ENCODE measurements at regions not wholly inside any gene's neighbourhood (a gene's known extent, or its start where the extent isn't known, plus 50 kb on each side); places are given as distances from the start of the nearest gene placed in this dataset.
A peak's percentile ranks its signal among the peaks of the same experiment; 100 is the strongest.

DNA sequence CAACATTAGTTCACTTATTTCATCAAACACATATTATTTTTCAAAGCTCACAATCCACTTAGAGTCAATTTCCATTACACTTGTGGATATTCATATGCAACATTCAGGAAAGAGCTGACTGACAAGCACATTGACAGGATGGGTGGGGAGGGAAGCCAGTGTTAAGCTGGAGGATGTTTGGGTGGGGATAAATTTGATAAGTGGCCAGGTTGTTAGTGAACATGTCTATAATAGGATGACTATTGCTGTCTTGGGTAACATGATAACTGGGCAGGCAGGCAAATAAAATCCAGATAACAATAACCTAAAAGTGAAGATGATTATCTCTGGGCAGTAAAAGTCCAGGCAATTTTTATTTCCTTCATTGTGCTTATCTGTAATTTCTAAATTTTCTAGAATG lies 73.8 kb upstream of the OSBPL8 start:
- dilution Hi-C loops (cut with MboI; ENCODE audit: extremely low pct_ligation_motif_present, low sequenced_read_pairs), result no loop called here
- no peak for DNase-seq (ENCODE audit: low read depth, low spot score)
- no peak for TF ChIP-seq EZH2 (IDR thresholded peaks at IDR 0.05; ENCODE audit: low read length)

DNA sequence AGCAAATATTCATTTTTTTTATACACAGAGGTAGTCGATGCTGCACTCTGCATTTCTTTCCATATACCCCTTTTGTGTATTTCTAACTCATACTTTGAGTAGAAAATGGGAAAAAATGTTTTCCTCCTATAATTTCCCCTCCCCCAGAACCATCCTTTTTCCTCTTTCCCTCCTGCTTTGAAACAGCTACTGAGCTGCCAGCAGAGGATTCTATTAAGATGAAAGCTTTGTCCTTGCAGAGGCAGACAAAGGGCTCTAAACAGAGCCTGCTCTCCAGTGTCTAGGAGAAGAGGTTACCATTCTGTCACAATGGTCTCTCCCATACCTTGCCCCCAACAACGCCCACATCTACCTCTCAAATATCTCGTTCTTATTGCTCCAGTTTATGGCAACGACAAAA lies 74.6 kb upstream of the OSBPL8 start:
- no peak for FAIRE-seq
- no peaks in the 10 kb centered on the region for H3K79me2 ChIP-seq (ENCODE audit: control insufficient read depth, insufficient read depth, low read length)
- H3K27ac ChIP-seq (ENCODE audit: control insufficient read depth, insufficient read depth, low read length), result no peak overlapping the region
- no peak overlapping the region for H3K4me2 ChIP-seq (ENCODE audit: control insufficient read depth, extremely low read depth, insufficient read depth, low read depth, low read length)
- no peaks in the 10 kb centered on the region for H3K9me1 ChIP-seq (ENCODE audit: control insufficient read depth, extremely low read depth, insufficient read depth, low read length)
- H2AFZ ChIP-seq (ENCODE audit: control insufficient read depth, low read length), result no peak overlapping the region
- TF ChIP-seq, protein P1, sequence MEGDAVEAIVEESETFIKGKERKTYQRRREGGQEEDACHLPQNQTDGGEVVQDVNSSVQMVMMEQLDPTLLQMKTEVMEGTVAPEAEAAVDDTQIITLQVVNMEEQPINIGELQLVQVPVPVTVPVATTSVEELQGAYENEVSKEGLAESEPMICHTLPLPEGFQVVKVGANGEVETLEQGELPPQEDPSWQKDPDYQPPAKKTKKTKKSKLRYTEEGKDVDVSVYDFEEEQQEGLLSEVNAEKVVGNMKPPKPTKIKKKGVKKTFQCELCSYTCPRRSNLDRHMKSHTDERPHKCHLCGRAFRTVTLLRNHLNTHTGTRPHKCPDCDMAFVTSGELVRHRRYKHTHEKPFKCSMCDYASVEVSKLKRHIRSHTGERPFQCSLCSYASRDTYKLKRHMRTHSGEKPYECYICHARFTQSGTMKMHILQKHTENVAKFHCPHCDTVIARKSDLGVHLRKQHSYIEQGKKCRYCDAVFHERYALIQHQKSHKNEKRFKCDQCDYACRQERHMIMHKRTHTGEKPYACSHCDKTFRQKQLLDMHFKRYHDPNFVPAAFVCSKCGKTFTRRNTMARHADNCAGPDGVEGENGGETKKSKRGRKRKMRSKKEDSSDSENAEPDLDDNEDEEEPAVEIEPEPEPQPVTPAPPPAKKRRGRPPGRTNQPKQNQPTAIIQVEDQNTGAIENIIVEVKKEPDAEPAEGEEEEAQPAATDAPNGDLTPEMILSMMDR (optimal IDR thresholded peaks at IDR 0.05 in 1 of 3, IDR thresholded peaks at IDR 0.05 in 1 of 3, conservative IDR thresholded peaks at IDR 0.05 in 1 of 3; ENCODE audit: extremely low read depth in 1 of 3, insufficient read depth in 2 of 3, low read length in 3 of 3), result no peak
- no peak for TF ChIP-seq EZH2 (IDR thresholded peaks at IDR 0.05; ENCODE audit: low read length)
- no peaks in the 10 kb centered on the region for H4K20me1 ChIP-seq (ENCODE audit: control insufficient read depth, extremely low read depth, insufficient read depth, low read length)
- H3K9ac ChIP-seq (ENCODE audit: control insufficient read depth, extremely low read depth, insufficient read depth, low read length), result no peak overlapping the region
- DNase-seq (ENCODE audit: low read depth, low spot score), result no peak
- no peaks in the 10 kb centered on the region for H3K36me3 ChIP-seq (ENCODE audit: control insufficient read depth in 2 of 2, extremely low read depth in 1 of 2, insufficient read depth in 2 of 2, low read length in 2 of 2)
- peaks cover 28% of the 10 kb centered on the region for H3K4me1 ChIP-seq (ENCODE audit: control insufficient read depth, extremely low read depth, insufficient read depth, low read length)
- dilution Hi-C loops (cut with MboI; ENCODE audit: extremely low pct_ligation_motif_present, low sequenced_read_pairs), result no loop called here
- no peaks in the 10 kb centered on the region for H3K9me3 ChIP-seq (ENCODE audit: control insufficient read depth, low read depth, low read length)
- no peaks in the 10 kb centered on the region for H3K27me3 ChIP-seq (ENCODE audit: control insufficient read depth, extremely low read depth, insufficient read depth, low read length)
- no peak overlapping the region for H3K4me3 ChIP-seq (ENCODE audit: control insufficient read depth in 2 of 3, extremely low read depth in 1 of 3, insufficient read depth in 2 of 3, low read depth in 1 of 3, low read length in 3 of 3)

More for the DNA sequence above, 73.8 kb upstream of the OSBPL8 start:
- Histone ChIP-seq H3K27me3 (ENCODE audit: control insufficient read depth, extremely low read depth, insufficient read depth, low read length) (no peaks in the 10 kb centered on the region), H3K9me1 (ENCODE audit: control insufficient read depth, extremely low read depth, insufficient read depth, low read length) (no peaks in the 10 kb centered on the region), H3K27ac (ENCODE audit: control insufficient read depth, insufficient read depth, low read length) (no peak overlapping the region), H3K36me3 (ENCODE audit: control insufficient read depth in 2 of 2, extremely low read depth in 1 of 2, insufficient read depth in 2 of 2, low read length in 2 of 2) (no peaks in the 10 kb centered on the region), H3K9me3 (ENCODE audit: control insufficient read depth, low read depth, low read length) (no peaks in the 10 kb centered on the region), H3K4me1 (ENCODE audit: control insufficient read depth, extremely low read depth, insufficient read depth, low read length) (peaks cover 28% of the 10 kb centered on the region), H4K20me1 (ENCODE audit: control insufficient read depth, extremely low read depth, insufficient read depth, low read length) (no peaks in the 10 kb centered on the region), H2AFZ (ENCODE audit: control insufficient read depth, low read length) (peak overlapping the region; percentile 34), H3K79me2 (ENCODE audit: control insufficient read depth, insufficient read depth, low read length) (no peaks in the 10 kb centered on the region), H3K4me2 (ENCODE audit: control insufficient read depth, extremely low read depth, insufficient read depth, low read depth, low read length) (no peak overlapping the region), H3K4me3 (ENCODE audit: control insufficient read depth in 2 of 3, extremely low read depth in 1 of 3, insufficient read depth in 2 of 3, low read depth in 1 of 3, low read length in 3 of 3) (no peak overlapping the region), H3K9ac (ENCODE audit: control insufficient read depth, extremely low read depth, insufficient read depth, low read length) (no peak overlapping the region)
- FAIRE-seq, result peak; percentile 29

DNA sequence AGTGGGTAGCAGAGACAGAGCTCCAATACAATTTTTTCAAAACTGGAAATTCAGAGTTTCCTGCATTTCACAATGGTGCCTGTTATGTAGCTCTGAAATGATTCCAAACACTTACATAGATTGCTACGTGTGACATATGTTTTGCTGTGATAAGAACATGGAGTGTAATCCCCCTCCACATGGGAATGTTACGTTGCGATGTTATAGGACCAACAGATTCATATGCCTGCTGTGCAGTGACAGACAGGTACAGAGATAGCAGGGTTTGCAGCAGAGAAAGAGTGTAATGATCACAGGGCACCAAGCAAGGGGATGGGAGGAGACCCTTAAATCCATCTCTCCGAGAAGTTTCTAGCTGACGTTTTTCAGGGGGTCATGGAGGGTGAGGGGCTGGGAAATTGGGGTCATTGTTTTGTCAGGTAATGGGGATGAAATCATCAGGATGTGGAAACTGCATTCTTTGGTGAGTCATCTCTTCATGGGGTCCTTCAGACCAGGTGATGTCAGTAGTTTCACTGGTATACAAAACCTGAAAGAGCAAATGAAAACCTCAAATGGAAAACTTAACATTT lies 76.6 kb upstream of the OSBPL8 start:
- dilution Hi-C loops (cut with MboI; ENCODE audit: extremely low pct_ligation_motif_present, low sequenced_read_pairs), result no loop called here

More for the DNA sequence above, 76.6 kb upstream of the OSBPL8 start:
- no peak overlapping the region for H3K9ac ChIP-seq (ENCODE audit: control insufficient read depth, extremely low read depth, insufficient read depth, low read length)
- no peaks in the 10 kb centered on the region for H3K27me3 ChIP-seq (ENCODE audit: control insufficient read depth, extremely low read depth, insufficient read depth, low read length)
- no peaks in the 10 kb centered on the region for H4K20me1 ChIP-seq (ENCODE audit: control insufficient read depth, extremely low read depth, insufficient read depth, low read length)
- peak overlapping the region; percentile 19 for H3K4me2 ChIP-seq (ENCODE audit: control insufficient read depth, extremely low read depth, insufficient read depth, low read depth, low read length)
- DNase-seq (ENCODE audit: low read depth, low spot score) (no peak), FAIRE-seq (peak; percentile 5)
- H3K79me2 ChIP-seq (ENCODE audit: control insufficient read depth, insufficient read depth, low read length), result no peaks in the 10 kb centered on the region
- H3K27ac ChIP-seq (ENCODE audit: control insufficient read depth, insufficient read depth, low read length), result peak overlapping the region; percentile 77
- H3K36me3 ChIP-seq (ENCODE audit: control insufficient read depth in 2 of 2, extremely low read depth in 1 of 2, insufficient read depth in 2 of 2, low read length in 2 of 2), result no peaks in the 10 kb centered on the region
- H3K9me3 ChIP-seq (ENCODE audit: control insufficient read depth, low read depth, low read length), result no peaks in the 10 kb centered on the region
- TF ChIP-seq EZH2 (IDR thresholded peaks at IDR 0.05; ENCODE audit: low read length), result no peak
- TF ChIP-seq, protein P1 (optimal IDR thresholded peaks at IDR 0.05 in 1 of 3, IDR thresholded peaks at IDR 0.05 in 1 of 3, conservative IDR thresholded peaks at IDR 0.05 in 1 of 3; ENCODE audit: extremely low read depth in 1 of 3, insufficient read depth in 2 of 3, low read length in 3 of 3), result no peak
- H3K9me1 ChIP-seq (ENCODE audit: control insufficient read depth, extremely low read depth, insufficient read depth, low read length), result no peaks in the 10 kb centered on the region
- H3K4me1 ChIP-seq (ENCODE audit: control insufficient read depth, extremely low read depth, insufficient read depth, low read length), result peaks cover 28% of the 10 kb centered on the region
- no peak overlapping the region for H3K4me3 ChIP-seq (ENCODE audit: control insufficient read depth in 2 of 3, extremely low read depth in 1 of 3, insufficient read depth in 2 of 3, low read depth in 1 of 3, low read length in 3 of 3)
- peak overlapping the region; percentile 62 for H2AFZ ChIP-seq (ENCODE audit: control insufficient read depth, low read length)
